HG03045 (cell line): ENCODE measurements at regions not wholly inside any gene's neighbourhood (a gene's known extent, or its start where the extent isn't known, plus 50 kb on each side); places are given as distances from the start of the nearest gene placed in this dataset.
"Not testable (repeated sequence)": the region's sequence is repeated elsewhere in the genome, so short reads cannot be mapped to it uniquely, and the experiment has no call there.

Source experiments
- ATAC-seq: cut with Tn5 transposase; IDR thresholded peaks from one replicate; pipeline ENCODE4 v1.9.1; 2021; ENCODE audit warnings: mild to moderate bottlenecking, moderate library complexity; ENCODE audit not compliant: unreplicated experiment

- no peak for ATAC-seq
Measured at GRCh38 chr10:3661271-3661670, 123.7 kb downstream of the KLF6 start.

- no peak for ATAC-seq
Measured at GRCh38 chr10:3660753-3661152, 124.3 kb downstream of the KLF6 start.

GRCh38 chr10:3659203-3659917 lies 125.6 kb downstream of the KLF6 start:
- no peak for ATAC-seq

GRCh38 chr10:3658766-3659165 lies 126.2 kb downstream of the KLF6 start:
- no peak for ATAC-seq

- no peak for ATAC-seq
Measured at GRCh38 chr10:3656214-3656613, 128.8 kb downstream of the KLF6 start.

GRCh38 chr10:3655528-3655927 lies 129.5 kb downstream of the KLF6 start:
- no peak for ATAC-seq

- ATAC-seq: no peak
Measured at GRCh38 chr10:3654980-3655379, 130.0 kb downstream of the KLF6 start.

GRCh38 chr10:3654496-3654895 lies 130.5 kb downstream of the KLF6 start:
- ATAC-seq: no peak

- not testable (repeated sequence) for ATAC-seq
Measured at GRCh38 chr10:3653303-3653702, 131.7 kb downstream of the KLF6 start.

- no peak for ATAC-seq
Measured at GRCh38 chr10:3652886-3653285, 132.1 kb downstream of the KLF6 start.

GRCh38 chr10:3651969-3652653 lies 132.9 kb downstream of the KLF6 start:
- no peak for ATAC-seq

- no peak for ATAC-seq
Measured at GRCh38 chr10:3648576-3648975, 136.4 kb downstream of the KLF6 start.

GRCh38 chr10:3648170-3648569 lies 136.8 kb downstream of the KLF6 start:
- no peak for ATAC-seq

GRCh38 chr10:3647074-3647473 lies 137.9 kb downstream of the KLF6 start:
- no peak for ATAC-seq

- ATAC-seq: no peak
Measured at GRCh38 chr10:3645406-3645805, 139.6 kb downstream of the KLF6 start.

GRCh38 chr10:3640816-3641215 lies 144.2 kb downstream of the KLF6 start:
- no peak for ATAC-seq

GRCh38 chr10:3639546-3639945 lies 145.5 kb downstream of the KLF6 start:
- ATAC-seq: no peak

GRCh38 chr10:3636356-3637181 lies 148.4 kb downstream of the KLF6 start:
- no peak for ATAC-seq

- no peak for ATAC-seq
Measured at GRCh38 chr10:3635697-3636096, 149.3 kb downstream of the KLF6 start.

GRCh38 chr10:3635211-3635671 lies 149.8 kb downstream of the KLF6 start:
- no peak for ATAC-seq

- not testable (repeated sequence) for ATAC-seq
Measured at GRCh38 chr10:3634646-3635045, 150.4 kb downstream of the KLF6 start.
